ENCODE measurements at regions not wholly inside any gene's neighbourhood (a gene's known extent, or its start where the extent isn't known, plus 50 kb on each side); places are given as distances from the start of the nearest gene placed in this dataset.

DNA sequence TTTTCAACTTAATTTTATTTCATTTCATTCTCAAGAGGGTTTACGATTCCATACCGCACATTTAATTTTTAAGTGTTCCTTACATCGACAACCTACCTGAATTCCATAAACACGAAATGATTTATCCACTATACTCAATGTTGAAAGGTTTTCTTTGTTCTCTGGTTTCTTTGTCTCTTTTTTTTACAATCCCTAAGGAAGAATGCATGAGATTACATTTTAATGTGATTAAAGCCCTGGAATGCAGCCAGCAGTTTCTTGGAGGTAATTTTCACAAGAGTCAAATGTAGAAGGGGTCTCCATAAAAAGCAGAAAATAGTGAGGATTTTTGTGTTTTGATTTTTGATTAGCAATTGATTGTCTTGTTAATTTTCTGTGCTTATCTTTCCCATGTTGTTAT, 59.2 kb upstream of the ADCY1 start:
- no peak for TF ChIP-seq CTCF (IDR thresholded peaks at IDR 0.05)
- no peak for TF ChIP-seq POLR2A (IDR thresholded peaks at IDR 0.05)

Data from uterus (tissue), 2 donors.